Cardiac muscle cell (in vitro differentiated cells and primary cell): ENCODE measurements at regions not wholly inside any gene's neighbourhood (a gene's known extent, or its start where the extent isn't known, plus 50 kb on each side); places are given as distances from the start of the nearest gene placed in this dataset.

ENCODE experiments used
- DNase-seq, 2 donors: peaks; one replicate each; pipeline versions ENCODE4 v3.0.0 to v3.0.0-alpha.2; 2010 to 2017; ENCODE audit warnings: low read depth in 1 of 2, low spot score in 1 of 2
- H3K27ac ChIP-seq: fragments of 200-600 bp; sonication (generic); 2 replicates; pipeline ENCODE4 v1.5.1; 2016
- H3K27me3 ChIP-seq: fragments of 200-600 bp; sonication (generic); 2 replicates; pipeline ENCODE4 v1.6.0; 2016; ENCODE audit warnings: control low read depth
- H3K36me3 ChIP-seq: fragments of 200-600 bp; sonication (generic); 2 replicates; pipeline ENCODE4 v1.5.1; 2016; ENCODE audit warnings: control low read depth
- H3K4me1 ChIP-seq: fragments of 200-600 bp; sonication (generic); 2 replicates; pipeline ENCODE4 v1.8.1; 2017; ENCODE audit warnings: low read depth, mild to moderate bottlenecking, mixed run types
- H3K4me3 ChIP-seq: fragments of 200-600 bp; sonication (generic); 2 replicates; pipeline ENCODE4 v1.5.1; 2016; ENCODE audit warnings: mild to moderate bottlenecking
- H3K9me3 ChIP-seq: fragments of 200-600 bp; sonication (generic); 2 replicates; pipeline ENCODE4 v1.5.1; 2017; ENCODE audit warnings: low read depth, mild to moderate bottlenecking, control low read depth
- CTCF ChIP-seq: IDR thresholded peaks from 2 replicates; pipeline ENCODE4 v1.5.1; 2012; ENCODE audit warnings: low read depth, mild to moderate bottlenecking, low read length

GRCh38 chr4:133062851-133063250 lies 86.2 kb upstream of the PCDH10 start:
- no peak for TF ChIP-seq CTCF
- Histone ChIP-seq H3K4me3 (no peak overlapping the region), H3K27me3 (no peaks in the 10 kb centered on the region), H3K9me3 (no peaks in the 10 kb centered on the region), H3K4me1 (peaks cover 3% of the 10 kb centered on the region), H3K36me3 (no peaks in the 10 kb centered on the region), H3K27ac (no peak overlapping the region)
- DNase-seq = no peak

- no peak for TF ChIP-seq CTCF
- no peaks in the 10 kb centered on the region for H3K36me3 ChIP-seq
- no peak overlapping the region for H3K27ac ChIP-seq
- H3K4me1 ChIP-seq = no peaks in the 10 kb centered on the region
- no peak overlapping the region for H3K4me3 ChIP-seq
- DNase-seq = no peak
- no peaks in the 10 kb centered on the region for H3K27me3 ChIP-seq
- no peaks in the 10 kb centered on the region for H3K9me3 ChIP-seq
Observed at GRCh38 chr4:133068083-133068482, 81.0 kb upstream of the PCDH10 start.

DNA sequence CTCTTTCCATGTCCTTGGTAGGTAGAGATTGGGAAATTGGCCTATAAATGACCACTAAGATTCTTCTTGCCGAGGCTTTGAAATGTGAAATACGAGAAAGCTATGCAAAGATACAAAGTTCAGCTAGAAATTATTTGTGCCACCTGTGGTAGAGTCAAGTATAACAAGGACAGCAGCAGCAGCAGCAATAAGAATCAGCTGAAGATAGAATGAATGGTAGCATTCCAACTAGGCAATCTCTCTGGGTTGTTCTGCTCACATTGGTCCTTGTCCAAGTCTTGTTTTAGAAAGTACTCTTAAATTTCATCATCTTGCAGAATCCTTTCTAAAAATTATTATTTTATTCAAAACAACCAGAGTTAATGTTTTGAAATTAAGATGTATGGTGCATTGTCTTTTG lies 67.8 kb upstream of the PCDH10 start:
- no peak overlapping the region for H3K27ac ChIP-seq
- H3K36me3 ChIP-seq = no peaks in the 10 kb centered on the region
- H3K9me3 ChIP-seq = no peaks in the 10 kb centered on the region
- TF ChIP-seq CTCF = no peak
- H3K27me3 ChIP-seq = no peaks in the 10 kb centered on the region
- no peaks in the 10 kb centered on the region for H3K4me1 ChIP-seq
- no peak overlapping the region for H3K4me3 ChIP-seq
- no peak for DNase-seq

DNA sequence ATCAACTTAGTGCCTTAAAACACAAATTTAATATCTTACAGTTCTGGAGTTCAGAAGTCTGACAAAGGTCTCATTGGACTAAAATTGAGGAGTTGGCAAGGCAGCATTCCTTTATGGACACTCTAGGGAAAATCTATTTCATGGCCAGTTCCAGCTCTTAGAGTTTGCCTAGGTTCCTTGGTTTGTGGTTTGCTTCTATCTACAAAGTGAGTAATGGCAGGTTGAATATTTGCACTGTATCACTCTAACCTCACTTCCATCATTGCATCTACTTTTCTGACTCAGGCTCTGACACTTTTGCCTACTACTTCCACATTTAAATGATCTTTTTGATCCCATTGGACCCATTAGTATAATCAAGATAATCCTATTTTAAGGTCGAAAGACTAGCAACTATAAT lies 64.7 kb upstream of the PCDH10 start:
- Histone ChIP-seq H3K27ac (no peak overlapping the region), H3K36me3 (no peaks in the 10 kb centered on the region), H3K4me1 (no peaks in the 10 kb centered on the region), H3K4me3 (no peak overlapping the region), H3K9me3 (no peaks in the 10 kb centered on the region), H3K27me3 (no peaks in the 10 kb centered on the region)
- TF ChIP-seq CTCF = no peak
- DNase-seq = no peak

DNA sequence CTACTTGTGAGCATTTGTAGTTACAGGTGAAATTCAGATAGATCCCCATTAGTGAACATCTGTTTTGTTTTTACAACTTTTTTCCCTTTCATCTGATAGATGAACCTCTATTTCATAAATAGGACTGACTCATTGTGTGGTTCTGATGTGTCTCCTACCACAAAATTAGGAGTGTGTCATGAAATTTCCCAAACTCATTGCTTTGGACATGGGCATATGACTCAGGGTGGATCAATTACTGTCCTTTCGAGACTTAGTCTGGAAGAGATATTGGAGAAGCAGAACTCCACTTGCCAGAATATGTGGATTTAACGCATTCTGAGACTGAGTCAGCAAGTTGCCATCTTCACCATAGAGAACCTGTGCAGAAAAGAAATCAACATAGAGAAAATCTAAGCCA lies 53.5 kb upstream of the PCDH10 start:
- H3K4me1 ChIP-seq = no peaks in the 10 kb centered on the region
- no peaks in the 10 kb centered on the region for H3K36me3 ChIP-seq
- no peak for TF ChIP-seq CTCF
- no peaks in the 10 kb centered on the region for H3K27me3 ChIP-seq
- H3K4me3 ChIP-seq = no peak overlapping the region
- no peak overlapping the region for H3K27ac ChIP-seq
- H3K9me3 ChIP-seq = no peaks in the 10 kb centered on the region
- no peak for DNase-seq

DNA sequence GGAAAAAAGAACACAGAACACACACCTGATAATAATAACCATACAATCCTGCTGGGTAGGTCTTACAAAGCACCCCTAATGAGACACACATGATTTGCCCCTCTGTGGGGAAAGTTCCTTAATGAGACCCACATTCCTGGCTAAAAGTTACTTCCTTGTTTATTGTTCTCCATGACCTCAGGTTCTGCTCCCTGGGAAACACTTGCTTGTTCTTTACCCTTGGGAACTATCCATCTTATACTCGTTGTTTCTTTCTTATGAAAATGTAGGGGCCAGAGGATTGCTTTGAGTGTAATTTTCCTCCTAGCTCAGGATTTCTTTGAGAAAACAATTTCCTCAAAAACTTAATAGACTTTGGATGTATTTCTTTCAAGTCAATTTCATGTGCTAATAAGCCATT lies 52.1 kb upstream of the PCDH10 start:
- Histone ChIP-seq H3K4me3 (no peak overlapping the region), H3K36me3 (no peaks in the 10 kb centered on the region), H3K27ac (no peak overlapping the region), H3K4me1 (no peaks in the 10 kb centered on the region), H3K9me3 (no peaks in the 10 kb centered on the region), H3K27me3 (no peaks in the 10 kb centered on the region)
- DNase-seq = no peak
- no peak for TF ChIP-seq CTCF
